K562 (cell line): ENCODE measurements at regions not wholly inside any gene's neighbourhood (a gene's known extent, or its start where the extent isn't known, plus 50 kb on each side); places are given as distances from the start of the nearest gene placed in this dataset.

ENCODE experiments used
- ATAC-seq: fragments of 200-7000 bp; cut with Tn5 transposase; 3 replicates; pipeline ENCODE4 v1.9.1; 2020; ENCODE audit warnings: moderate library complexity
- BruUV-seq: library from RNA; stranded (reverse); fragments of 400-500 nt; replicated peaks from 2 replicates; lab custom pipeline; 2021; lab: Mats Ljungman, UMichigan
- CTCF ChIA-PET: fragments of 300-600 bp; formaldehyde crosslinking; extraction: SDS; loops from one replicate; lab custom pipeline; 2021; ENCODE audit warnings: low intra/inter-chr PET ratio; lab: Yijun Ruan, JAX
- POLR2A ChIA-PET: fragments of 300-600, 350-650 bp; sonication (Branson Sonifier 250); formaldehyde crosslinking; extraction: SDS; loops from one replicate; lab custom pipeline; 2021; ENCODE audit warnings: antibody characterized with exemption, inconsistent platforms; lab: Yijun Ruan, JAX
- DNase-seq, 4 experiments: peaks; one replicate each; pipeline versions ENCODE4 v3.0.0 to v3.0.0-alpha.2; 2011 to 2018; ENCODE audit warnings: low spot score in 3 of 4, mixed read lengths in 3 of 4; ENCODE audit errors: extremely low read depth in 1 of 4
- FAIRE-seq: peaks from 2 replicates; lab custom pipeline; 2011; peaks lifted over from hg19 to GRCh38; lab: Jason Lieb, UNC
- H2AFZ ChIP-seq: 2 replicates; pipeline ENCODE4 v1.6.0; 2011; ENCODE audit warnings: low read depth, low read length, control low read depth, inconsistent platforms
- H3K27ac ChIP-seq: fragments of 200-600 bp; 3 replicates; pipeline ENCODE4 v1.8.0; 2011; ENCODE audit warnings: low read depth, mild to moderate bottlenecking, control low read depth, inconsistent platforms, low read length, moderate library complexity, mixed read lengths; ENCODE audit errors: extremely low read depth
- H3K27me3 ChIP-seq, 2 experiments: fragments of 300-600 bp in 1 of 2; 2 replicates in 1 of 2; 3 replicates in 1 of 2; pipeline versions ENCODE4 v1.6.0 to v1.8.0; 2011; ENCODE audit warnings: inconsistent platforms in 2 of 2, low read length in 2 of 2, mild to moderate bottlenecking in 1 of 2, mixed read lengths in 1 of 2, moderate library complexity in 1 of 2; ENCODE audit not compliant: control insufficient read depth in 2 of 2, insufficient read depth in 2 of 2
- H3K36me3 ChIP-seq: fragments of 300-600 bp; 3 replicates; pipeline ENCODE4 v1.8.0; 2011; ENCODE audit warnings: mild to moderate bottlenecking, low read length, inconsistent platforms; ENCODE audit not compliant: control insufficient read depth, insufficient read depth
- H3K4me1 ChIP-seq, 2 experiments: fragments of 200-600 bp in 1 of 2; replicated peaks in 1 of 2; 2 replicates in 1 of 2; 3 replicates in 1 of 2; pipeline versions ENCODE4 v1.5.1 to v1.8.0; 2011; ENCODE audit warnings: inconsistent platforms in 2 of 2, low read length in 2 of 2, mild to moderate bottlenecking in 1 of 2, mixed read lengths in 1 of 2, moderate library complexity in 1 of 2; ENCODE audit not compliant: control insufficient read depth in 2 of 2, insufficient read depth in 2 of 2
- H3K4me2 ChIP-seq: 2 replicates; pipeline ENCODE4 v1.6.1; 2011; ENCODE audit warnings: low read length, control low read depth, inconsistent platforms, mixed read lengths; ENCODE audit not compliant: insufficient read depth
- H3K4me3 ChIP-seq: fragments of 200-600 bp; sonication (generic), shearing (Covaris generic); 2 replicates; pipeline ENCODE4 v1.5.1; 2016; ENCODE audit warnings: control low read depth, inconsistent platforms
- H3K79me2 ChIP-seq: fragments of 200-600 bp; 3 replicates; pipeline ENCODE4 v1.8.0; 2011; ENCODE audit warnings: low read length, inconsistent platforms; ENCODE audit not compliant: control insufficient read depth, insufficient read depth
- H3K9ac ChIP-seq, 2 experiments: 2 replicates each; pipeline versions ENCODE4 v1.6.0 to v1.6.1; 2011; ENCODE audit warnings: low read depth in 2 of 2, low read length in 2 of 2, control low read depth in 1 of 2, inconsistent platforms in 1 of 2, mild to moderate bottlenecking in 1 of 2, mixed read lengths in 1 of 2; ENCODE audit not compliant: insufficient read depth in 1 of 2
- H3K9me1 ChIP-seq: one replicate; pipeline ENCODE4 v1.6.0; 2011; ENCODE audit warnings: inconsistent platforms, mild to moderate bottlenecking, low read length, moderate library complexity; ENCODE audit not compliant: control insufficient read depth, insufficient read depth
- H3K9me3 ChIP-seq: replicated peaks from 2 replicates; pipeline ENCODE4 v1.5.1; 2011; ENCODE audit warnings: low read depth, low read length, inconsistent platforms; ENCODE audit not compliant: control insufficient read depth, insufficient read depth
- H4K20me1 ChIP-seq: replicated peaks from 2 replicates; pipeline ENCODE4 v1.6.1; 2011; ENCODE audit warnings: low read length, inconsistent platforms, mixed read lengths; ENCODE audit not compliant: control insufficient read depth, insufficient read depth
- CXXC5 ChIP-seq: fragments of 250-450 bp; sonication (Bioruptor Pico); IDR thresholded peaks from 2 replicates; pipeline ENCODE4 v1.8.0; 2022; ENCODE audit warnings: inconsistent platforms, mild to moderate bottlenecking, moderate library complexity
- HSF4 ChIP-seq: fragments of 250-450 bp; sonication (Bioruptor Pico); IDR thresholded peaks from 2 replicates; pipeline ENCODE4 v2.1.2; 2022; ENCODE audit warnings: mild to moderate bottlenecking, moderate library complexity, borderline replicate concordance
- MBD2 ChIP-seq: sonication (generic); IDR thresholded peaks from 2 replicates; pipeline ENCODE4 v1.6.1; 2016; ENCODE audit warnings: low read depth, borderline replicate concordance
- NFATC3 ChIP-seq: fragments of 450-650 bp; IDR thresholded peaks from 2 replicates; pipeline ENCODE4 v1.6.1; 2017; ENCODE audit warnings: mild to moderate bottlenecking
- NFYB ChIP-seq: IDR thresholded peaks from 2 replicates; pipeline ENCODE4 v1.6.1; 2011; ENCODE audit warnings: mild to moderate bottlenecking, moderate library complexity; ENCODE audit not compliant: insufficient read length; ENCODE audit errors: extremely low read depth
- TBL1XR1 ChIP-seq, 2 experiments: IDR thresholded peaks; 2 replicates each; pipeline ENCODE4 v1.6.1; 2012; ENCODE audit warnings: improper control_type of control experiment in 2 of 2, low read length in 2 of 2, mild to moderate bottlenecking in 1 of 2
- TOE1 ChIP-seq, 2 experiments: fragments of 450-650 bp in 1 of 2; sonication (generic) in 1 of 2; formaldehyde crosslinking in 1 of 2; IDR thresholded peaks; 2 replicates each; pipeline versions ENCODE4 v1.7.1 to v1.8.0; 2016 to 2022; ENCODE audit warnings: borderline replicate concordance in 2 of 2, mild to moderate bottlenecking in 2 of 2, antibody characterized with exemption in 1 of 2, inconsistent platforms in 1 of 2, low read depth in 1 of 2, missing genetic modification reagents in 1 of 2, moderate library complexity in 1 of 2
- U2AF2 ChIP-seq: fragments of 200-400 bp; formaldehyde crosslinking; optimal IDR thresholded peaks from 2 replicates; pipeline ENCODE3; 2017; ENCODE audit warnings: low read depth, mild to moderate bottlenecking, low read length
- ZNF140 ChIP-seq: fragments of 250-450 bp; sonication (Bioruptor Pico); IDR thresholded peaks from 2 replicates; pipeline ENCODE4 v1.8.0; 2021; ENCODE audit warnings: moderate library complexity, mild to moderate bottlenecking, inconsistent platforms
- ZNF354B ChIP-seq: fragments of 250-450 bp; sonication (Bioruptor Pico); IDR thresholded peaks from 2 replicates; pipeline ENCODE4 v1.4.0; 2020
- WGBS: fragments of 100-300 bp; shearing (Covaris generic); methylation state at CpG from one replicate; pipeline ENCODE4 v1.1.6; 2016; ENCODE audit warnings: low coverage, mixed read lengths; ENCODE audit not compliant: insufficient coverage; ENCODE audit errors: missing lambda C conversion rate; 5-methylcytosine and 5-hydroxymethylcytosine counted together
- in situ Hi-C: fragments of 300-500 bp; cut with MboI; formaldehyde crosslinking; loops from 4 replicates; pipeline ENCODE4 v1.15.0; 2018; ENCODE audit warnings: inconsistent platforms, mixed read lengths
- intact Hi-C: fragments of 100-400 bp; cut with micrococcal nuclease; formaldehyde crosslinking; loops from 2 replicates; pipeline ENCODE4 v1.14.2; 2022
- TF ChIP-seq, protein P1 (sequence below): IDR thresholded peaks from 2 replicates; pipeline ENCODE4 v1.6.1; 2014; ENCODE audit warnings: antibody characterized with exemption
- TF ChIP-seq, protein P2 (sequence below): fragments of 250-450 bp; sonication (Bioruptor Pico); IDR thresholded peaks from 2 replicates; pipeline ENCODE4 v1.8.0; 2021; ENCODE audit warnings: borderline replicate concordance, mild to moderate bottlenecking, moderate library complexity; ENCODE audit not compliant: poor library complexity, severe bottlenecking
- TF ChIP-seq, protein P3 (sequence below): fragments of 250-450 bp; sonication (Bioruptor Pico); IDR thresholded peaks from 2 replicates; pipeline ENCODE4 v1.5.0; 2022; ENCODE audit warnings: mild to moderate bottlenecking
- TF ChIP-seq, protein P4 (sequence below): sonication (generic); formaldehyde crosslinking; IDR thresholded peaks from 2 replicates; pipeline ENCODE4 v1.9.0; 2022; ENCODE audit warnings: mild to moderate bottlenecking, missing genetic modification reagents

DNA sequence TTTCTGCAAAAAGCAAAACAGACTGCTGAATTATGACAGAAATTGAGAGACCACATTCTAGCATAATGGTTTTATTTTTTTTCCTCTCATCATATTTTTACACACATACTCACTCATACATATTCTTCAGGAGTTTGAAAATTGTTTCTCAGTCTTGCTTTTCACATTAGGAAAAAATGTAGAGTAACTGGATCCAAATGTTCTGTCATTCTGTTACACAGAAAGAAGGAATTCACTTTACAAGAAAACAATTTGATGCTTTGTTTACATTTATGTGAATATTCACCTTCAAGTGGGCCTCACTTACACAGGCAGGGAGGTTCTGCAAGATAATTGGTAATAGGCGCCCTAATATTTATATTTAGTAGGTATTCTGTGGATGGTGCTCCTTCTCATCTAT lies 82.0 kb downstream of the ARL4A start:
- Histone ChIP-seq H3K79me2 (no peaks in the 10 kb centered on the region), H3K4me1 (peaks cover 0 to 18% of the 10 kb centered on the region in 2 experiments; a peak in 2 of 5 replicates), H3K4me2 (no peak overlapping the region), H3K36me3 (no peaks in the 10 kb centered on the region), H3K9me3 (peaks cover 4% of the 10 kb centered on the region; the same call in 1 of the 2 replicates), H2AFZ (no peak overlapping the region), H3K4me3 (no peak overlapping the region), H4K20me1 (no peaks in the 10 kb centered on the region), H3K9me1 (no peaks in the 10 kb centered on the region), H3K27ac (no peak overlapping the region), H3K27me3 (no peaks in the 10 kb centered on the region), H3K9ac (no peak overlapping the region)
- DNase-seq, result no peak
- no peak for FAIRE-seq
- POLR2A ChIA-PET, result no interaction called here
- BruUV-seq, result no TSS peak
- ATAC-seq, result no peak
- WGBS, result 50% methylated on average over 1 of the region's 1 CpG
- CTCF ChIA-PET, result no interaction called here
- intact Hi-C loops (no loop called here), in situ Hi-C loops (no loop called here)
- TF ChIP-seq U2AF2 (no peak), CXXC5 (no peak), NFATC3 (no peak), NFYB (no peak), TBL1XR1 (IDR thresholded peaks at IDR 0.05; ENCODE audit: low read length in 2 of 2) (no peak), HSF4 (no peak), ZNF140 (CRISPR knock-in tag) (no peak), TOE1 (IDR thresholded peaks at IDR 0.05; ENCODE audit: borderline replicate concordance) (no peak), TOE1 (CRISPR knock-in tag; IDR thresholded peaks at IDR 0.05; ENCODE audit: borderline replicate concordance, low read depth) (no peak), MBD2 (no peak), ZNF354B (CRISPR knock-in tag) (no peak)
- TF ChIP-seq, protein P1, sequence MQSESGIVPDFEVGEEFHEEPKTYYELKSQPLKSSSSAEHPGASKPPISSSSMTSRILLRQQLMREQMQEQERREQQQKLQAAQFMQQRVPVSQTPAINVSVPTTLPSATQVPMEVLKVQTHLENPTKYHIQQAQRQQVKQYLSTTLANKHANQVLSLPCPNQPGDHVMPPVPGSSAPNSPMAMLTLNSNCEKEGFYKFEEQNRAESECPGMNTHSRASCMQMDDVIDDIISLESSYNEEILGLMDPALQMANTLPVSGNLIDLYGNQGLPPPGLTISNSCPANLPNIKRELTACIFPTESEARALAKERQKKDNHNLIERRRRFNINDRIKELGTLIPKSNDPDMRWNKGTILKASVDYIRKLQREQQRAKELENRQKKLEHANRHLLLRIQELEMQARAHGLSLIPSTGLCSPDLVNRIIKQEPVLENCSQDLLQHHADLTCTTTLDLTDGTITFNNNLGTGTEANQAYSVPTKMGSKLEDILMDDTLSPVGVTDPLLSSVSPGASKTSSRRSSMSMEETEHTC, result no peak
- TF ChIP-seq, protein P2, sequence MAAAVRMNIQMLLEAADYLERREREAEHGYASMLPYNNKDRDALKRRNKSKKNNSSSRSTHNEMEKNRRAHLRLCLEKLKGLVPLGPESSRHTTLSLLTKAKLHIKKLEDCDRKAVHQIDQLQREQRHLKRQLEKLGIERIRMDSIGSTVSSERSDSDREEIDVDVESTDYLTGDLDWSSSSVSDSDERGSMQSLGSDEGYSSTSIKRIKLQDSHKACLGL (CRISPR knock-in tag), result no peak
- TF ChIP-seq, protein P3, sequence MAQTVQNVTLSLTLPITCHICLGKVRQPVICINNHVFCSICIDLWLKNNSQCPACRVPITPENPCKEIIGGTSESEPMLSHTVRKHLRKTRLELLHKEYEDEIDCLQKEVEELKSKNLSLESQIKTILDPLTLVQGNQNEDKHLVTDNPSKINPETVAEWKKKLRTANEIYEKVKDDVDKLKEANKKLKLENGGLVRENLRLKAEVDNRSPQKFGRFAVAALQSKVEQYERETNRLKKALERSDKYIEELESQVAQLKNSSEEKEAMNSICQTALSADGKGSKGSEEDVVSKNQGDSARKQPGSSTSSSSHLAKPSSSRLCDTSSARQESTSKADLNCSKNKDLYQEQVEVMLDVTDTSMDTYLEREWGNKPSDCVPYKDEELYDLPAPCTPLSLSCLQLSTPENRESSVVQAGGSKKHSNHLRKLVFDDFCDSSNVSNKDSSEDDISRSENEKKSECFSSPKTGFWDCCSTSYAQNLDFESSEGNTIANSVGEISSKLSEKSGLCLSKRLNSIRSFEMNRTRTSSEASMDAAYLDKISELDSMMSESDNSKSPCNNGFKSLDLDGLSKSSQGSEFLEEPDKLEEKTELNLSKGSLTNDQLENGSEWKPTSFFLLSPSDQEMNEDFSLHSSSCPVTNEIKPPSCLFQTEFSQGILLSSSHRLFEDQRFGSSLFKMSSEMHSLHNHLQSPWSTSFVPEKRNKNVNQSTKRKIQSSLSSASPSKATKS (CRISPR knock-in tag), result no peak
- TF ChIP-seq, protein P4, sequence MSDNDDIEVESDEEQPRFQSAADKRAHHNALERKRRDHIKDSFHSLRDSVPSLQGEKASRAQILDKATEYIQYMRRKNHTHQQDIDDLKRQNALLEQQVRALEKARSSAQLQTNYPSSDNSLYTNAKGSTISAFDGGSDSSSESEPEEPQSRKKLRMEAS (CRISPR knock-in tag), result no peak
